HL-60 (cell line): ENCODE measurements at regions not wholly inside any gene's neighbourhood (a gene's known extent, or its start where the extent isn't known, plus 50 kb on each side); places are given as distances from the start of the nearest gene placed in this dataset.

Experiments used
- DNase-seq, 2 experiments: peaks; one replicate each; pipeline ENCODE4 v3.0.0-alpha.2; 2010 to 2020; ENCODE audit warnings: low read depth in 1 of 2, low spot score in 1 of 2
- H3K27ac ChIP-seq: fragments of 250-450 bp; sonication (Bioruptor Pico); replicated peaks from 2 replicates; pipeline ENCODE4 v1.5.1; 2020; ENCODE audit warnings: mild to moderate bottlenecking, moderate library complexity
- H3K27me3 ChIP-seq: fragments of 250-450 bp; sonication (Bioruptor Pico); 2 replicates; pipeline ENCODE4 v1.5.1; 2021; ENCODE audit warnings: mild to moderate bottlenecking, moderate library complexity; ENCODE audit not compliant: insufficient read depth, poor library complexity, severe bottlenecking
- H3K4me3 ChIP-seq: replicated peaks from 2 replicates; pipeline ENCODE4 v1.5.1; 2011; ENCODE audit warnings: mild to moderate bottlenecking, control low read depth, low read length; ENCODE audit not compliant: insufficient read depth
- GABPA ChIP-seq: IDR thresholded peaks from 2 replicates; pipeline ENCODE4 v1.6.1; 2012; ENCODE audit warnings: low read depth
- POLR2AphosphoS5 ChIP-seq: IDR thresholded peaks from 2 replicates; pipeline ENCODE4 v1.6.1; 2012; ENCODE audit warnings: low read depth
- SPI1 ChIP-seq: IDR thresholded peaks from 2 replicates; pipeline ENCODE4 v1.6.1; 2012; ENCODE audit warnings: low read depth, mild to moderate bottlenecking, borderline replicate concordance
- TF ChIP-seq, protein P1 (sequence below): IDR thresholded peaks from 2 replicates; pipeline ENCODE4 v1.6.1; 2012; ENCODE audit warnings: low read depth; ENCODE audit not compliant: insufficient replicate concordance
- TF ChIP-seq, protein P2 (sequence below): IDR thresholded peaks from one replicate; pipeline ENCODE4 v1.5.1; 2011; ENCODE audit warnings: low read length, control low read depth, inconsistent platforms; ENCODE audit not compliant: insufficient read depth

DNA sequence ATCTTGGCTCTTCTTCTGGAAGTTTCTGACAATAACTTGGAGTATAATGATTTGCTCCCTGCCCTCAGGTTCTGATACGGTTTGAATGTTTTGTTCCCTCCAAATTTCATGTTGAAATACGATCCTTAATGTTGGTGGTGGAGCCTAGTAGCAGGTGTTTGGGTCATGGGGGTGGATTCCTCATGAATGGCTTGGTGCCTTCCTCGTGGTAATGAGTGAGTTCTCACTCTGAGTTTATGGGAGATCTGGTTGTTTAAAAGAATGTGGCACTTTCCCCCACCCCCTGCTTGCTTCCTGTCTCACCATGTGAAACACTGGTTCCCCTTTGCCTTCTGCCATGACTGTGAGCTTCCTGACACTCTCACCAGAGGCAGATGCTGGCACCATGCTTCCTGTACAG, 103.0 kb upstream of the OSMR start:
- Histone ChIP-seq H3K27me3 (no peaks in the 10 kb centered on the region), H3K27ac (no peak overlapping the region), H3K4me3 (no peak overlapping the region)
- TF ChIP-seq SPI1 (no peak), GABPA (no peak), POLR2AphosphoS5 (no peak)
- TF ChIP-seq, protein P1, sequence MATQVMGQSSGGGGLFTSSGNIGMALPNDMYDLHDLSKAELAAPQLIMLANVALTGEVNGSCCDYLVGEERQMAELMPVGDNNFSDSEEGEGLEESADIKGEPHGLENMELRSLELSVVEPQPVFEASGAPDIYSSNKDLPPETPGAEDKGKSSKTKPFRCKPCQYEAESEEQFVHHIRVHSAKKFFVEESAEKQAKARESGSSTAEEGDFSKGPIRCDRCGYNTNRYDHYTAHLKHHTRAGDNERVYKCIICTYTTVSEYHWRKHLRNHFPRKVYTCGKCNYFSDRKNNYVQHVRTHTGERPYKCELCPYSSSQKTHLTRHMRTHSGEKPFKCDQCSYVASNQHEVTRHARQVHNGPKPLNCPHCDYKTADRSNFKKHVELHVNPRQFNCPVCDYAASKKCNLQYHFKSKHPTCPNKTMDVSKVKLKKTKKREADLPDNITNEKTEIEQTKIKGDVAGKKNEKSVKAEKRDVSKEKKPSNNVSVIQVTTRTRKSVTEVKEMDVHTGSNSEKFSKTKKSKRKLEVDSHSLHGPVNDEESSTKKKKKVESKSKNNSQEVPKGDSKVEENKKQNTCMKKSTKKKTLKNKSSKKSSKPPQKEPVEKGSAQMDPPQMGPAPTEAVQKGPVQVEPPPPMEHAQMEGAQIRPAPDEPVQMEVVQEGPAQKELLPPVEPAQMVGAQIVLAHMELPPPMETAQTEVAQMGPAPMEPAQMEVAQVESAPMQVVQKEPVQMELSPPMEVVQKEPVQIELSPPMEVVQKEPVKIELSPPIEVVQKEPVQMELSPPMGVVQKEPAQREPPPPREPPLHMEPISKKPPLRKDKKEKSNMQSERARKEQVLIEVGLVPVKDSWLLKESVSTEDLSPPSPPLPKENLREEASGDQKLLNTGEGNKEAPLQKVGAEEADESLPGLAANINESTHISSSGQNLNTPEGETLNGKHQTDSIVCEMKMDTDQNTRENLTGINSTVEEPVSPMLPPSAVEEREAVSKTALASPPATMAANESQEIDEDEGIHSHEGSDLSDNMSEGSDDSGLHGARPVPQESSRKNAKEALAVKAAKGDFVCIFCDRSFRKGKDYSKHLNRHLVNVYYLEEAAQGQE: no peak
- TF ChIP-seq, protein P2, sequence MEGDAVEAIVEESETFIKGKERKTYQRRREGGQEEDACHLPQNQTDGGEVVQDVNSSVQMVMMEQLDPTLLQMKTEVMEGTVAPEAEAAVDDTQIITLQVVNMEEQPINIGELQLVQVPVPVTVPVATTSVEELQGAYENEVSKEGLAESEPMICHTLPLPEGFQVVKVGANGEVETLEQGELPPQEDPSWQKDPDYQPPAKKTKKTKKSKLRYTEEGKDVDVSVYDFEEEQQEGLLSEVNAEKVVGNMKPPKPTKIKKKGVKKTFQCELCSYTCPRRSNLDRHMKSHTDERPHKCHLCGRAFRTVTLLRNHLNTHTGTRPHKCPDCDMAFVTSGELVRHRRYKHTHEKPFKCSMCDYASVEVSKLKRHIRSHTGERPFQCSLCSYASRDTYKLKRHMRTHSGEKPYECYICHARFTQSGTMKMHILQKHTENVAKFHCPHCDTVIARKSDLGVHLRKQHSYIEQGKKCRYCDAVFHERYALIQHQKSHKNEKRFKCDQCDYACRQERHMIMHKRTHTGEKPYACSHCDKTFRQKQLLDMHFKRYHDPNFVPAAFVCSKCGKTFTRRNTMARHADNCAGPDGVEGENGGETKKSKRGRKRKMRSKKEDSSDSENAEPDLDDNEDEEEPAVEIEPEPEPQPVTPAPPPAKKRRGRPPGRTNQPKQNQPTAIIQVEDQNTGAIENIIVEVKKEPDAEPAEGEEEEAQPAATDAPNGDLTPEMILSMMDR: no peak
- DNase-seq: no peak

DNA sequence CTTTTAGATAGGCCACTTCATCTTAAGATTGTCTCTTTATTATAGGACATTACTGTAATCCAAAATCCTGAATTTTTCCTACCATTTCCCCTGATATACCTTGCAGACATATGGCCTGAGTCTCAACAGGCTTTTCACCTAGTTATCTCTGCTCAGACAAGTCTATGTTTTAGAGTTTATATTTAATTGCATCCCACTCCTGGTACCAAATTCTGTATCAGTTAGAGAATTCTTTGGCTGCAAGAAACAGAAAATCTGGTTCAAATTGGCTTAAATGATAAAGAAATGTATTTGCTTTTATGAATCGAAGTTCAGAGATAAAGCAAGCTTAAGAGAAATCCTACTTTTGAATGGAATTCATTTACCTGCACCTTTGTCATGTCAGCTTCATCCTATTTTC, 102.2 kb upstream of the OSMR start:
- no peak for DNase-seq
- Histone ChIP-seq H3K27ac (no peak overlapping the region), H3K27me3 (no peaks in the 10 kb centered on the region), H3K4me3 (no peak overlapping the region)
- TF ChIP-seq SPI1 (no peak), POLR2AphosphoS5 (no peak)
- TF ChIP-seq, protein P1: no peak

DNA sequence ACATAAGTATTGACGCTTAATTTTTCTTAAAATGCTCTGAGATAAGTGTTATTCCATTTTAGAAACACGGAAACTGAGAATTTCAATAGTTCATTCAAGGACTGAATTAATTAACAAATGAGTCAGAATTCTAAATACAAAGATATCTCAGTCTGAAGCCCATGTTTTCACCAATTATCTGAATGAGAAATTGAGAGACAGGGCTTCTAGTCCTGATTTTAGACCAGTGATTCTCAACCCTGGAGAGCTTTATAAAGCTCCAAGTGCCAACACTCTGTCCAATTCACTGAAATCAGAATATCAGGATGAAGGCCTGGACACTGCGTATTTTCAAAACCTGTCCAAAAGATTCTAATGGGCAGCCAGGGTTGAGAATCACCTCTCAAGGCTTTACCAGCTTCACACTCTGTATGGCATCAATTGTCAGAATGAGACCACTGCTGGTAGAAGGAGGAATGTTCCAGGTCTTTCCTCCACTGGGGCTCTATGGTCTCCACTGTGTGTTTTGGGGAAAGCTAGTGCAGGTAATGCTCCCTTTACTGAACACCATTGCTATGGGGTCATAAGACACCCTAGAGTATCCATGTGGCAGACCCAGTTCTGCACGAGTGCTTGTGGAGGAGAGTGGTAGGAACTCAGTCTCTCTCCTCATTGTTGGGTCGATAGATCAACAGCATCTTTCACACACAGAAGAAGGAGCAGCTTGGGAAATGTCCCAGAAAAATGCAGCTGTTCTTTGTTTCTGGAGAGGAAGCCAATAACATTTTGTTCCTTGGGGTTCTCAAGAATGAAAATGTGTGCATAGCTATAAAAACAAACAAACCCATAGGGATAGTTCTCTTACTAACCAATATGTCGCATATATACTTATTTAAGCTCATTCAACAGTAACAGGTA, 99.7 kb upstream of the OSMR start:
- TF ChIP-seq POLR2AphosphoS5 (no peak), SPI1 (no peak)
- DNase-seq: no peak
- H3K27ac ChIP-seq: no peak overlapping the region
- H3K4me3 ChIP-seq: no peak overlapping the region
- H3K27me3 ChIP-seq: no peaks in the 10 kb centered on the region

DNA sequence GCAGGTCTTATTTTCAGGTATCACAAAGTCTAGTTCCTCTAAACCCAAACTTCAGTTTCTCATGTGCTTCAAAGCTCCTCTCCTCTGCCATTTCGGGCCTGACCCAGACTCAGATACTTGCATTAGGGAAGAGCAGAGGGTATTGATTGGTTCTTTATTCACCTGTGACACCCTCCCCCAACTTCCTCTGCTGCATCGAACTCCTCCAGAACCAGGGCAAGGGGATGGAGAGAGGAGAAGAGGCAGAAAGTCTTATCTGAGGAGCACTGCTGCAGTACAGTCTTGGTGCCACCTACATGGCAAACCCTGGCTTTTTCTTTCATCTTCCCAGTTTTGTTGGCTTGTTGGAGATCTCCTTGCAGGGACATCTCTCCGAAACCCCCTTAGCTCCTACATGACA, 96.0 kb upstream of the OSMR start:
- no peak for TF ChIP-seq POLR2AphosphoS5
- TF ChIP-seq, protein P2: no peak
- TF ChIP-seq, protein P1: no peak
- no peak for TF ChIP-seq GABPA
- TF ChIP-seq SPI1: no peak

More for the DNA sequence above, 96.0 kb upstream of the OSMR start:
- no peak overlapping the region for H3K4me3 ChIP-seq
- no peak overlapping the region for H3K27ac ChIP-seq
- no peaks in the 10 kb centered on the region for H3K27me3 ChIP-seq
- no peak for DNase-seq
